ENCODE measurements at regions not wholly inside any gene's neighbourhood (a gene's known extent, or its start where the extent isn't known, plus 50 kb on each side); places are given as distances from the start of the nearest gene placed in this dataset.
"Not testable (repeated sequence)": the region's sequence is repeated elsewhere in the genome, so short reads cannot be mapped to it uniquely, and the experiment has no call there.

DNA sequence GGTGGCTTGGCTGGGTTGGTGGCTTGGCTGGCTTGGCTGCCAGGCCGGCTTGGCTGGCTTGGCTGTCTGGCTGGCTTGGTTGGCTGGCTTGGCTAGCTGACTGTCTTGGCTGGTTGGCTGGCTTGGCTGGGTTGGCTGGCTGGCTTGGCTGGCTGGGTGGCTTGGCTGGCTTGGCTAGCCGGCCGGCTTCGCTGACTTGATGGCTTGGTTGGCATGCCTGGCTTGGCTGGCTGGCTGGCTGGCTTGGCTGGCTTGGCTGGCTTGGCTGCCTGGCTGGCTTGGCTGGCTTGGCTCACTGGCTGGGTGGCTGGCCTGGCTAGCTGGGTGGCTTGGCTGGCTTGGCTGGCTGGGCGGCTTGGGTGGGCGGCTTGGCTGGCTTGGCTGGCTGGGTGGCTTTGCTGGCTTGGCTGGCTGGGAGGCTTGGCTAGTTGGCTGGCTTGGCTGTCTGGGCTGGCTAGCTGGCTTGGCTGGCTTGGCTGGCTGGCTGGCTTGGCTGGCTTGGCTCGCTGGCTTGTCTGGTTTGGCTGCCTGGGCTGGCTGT, 2836.1 kb downstream of the RPIA start:
- H3K9me3 ChIP-seq; H3K27ac ChIP-seq (replicated peaks in 1 of 4); intact Hi-C loops (cut with DNase I); H3K36me3 ChIP-seq; H3K27me3 ChIP-seq; H3K4me1 ChIP-seq; H3K4me3 ChIP-seq: not testable (repeated sequence)
- WGBS: 89% methylated on average over 4 of the region's 7 CpGs
- DNase-seq (ENCODE audit: extremely low spot score): peak; percentile 90

DNA sequence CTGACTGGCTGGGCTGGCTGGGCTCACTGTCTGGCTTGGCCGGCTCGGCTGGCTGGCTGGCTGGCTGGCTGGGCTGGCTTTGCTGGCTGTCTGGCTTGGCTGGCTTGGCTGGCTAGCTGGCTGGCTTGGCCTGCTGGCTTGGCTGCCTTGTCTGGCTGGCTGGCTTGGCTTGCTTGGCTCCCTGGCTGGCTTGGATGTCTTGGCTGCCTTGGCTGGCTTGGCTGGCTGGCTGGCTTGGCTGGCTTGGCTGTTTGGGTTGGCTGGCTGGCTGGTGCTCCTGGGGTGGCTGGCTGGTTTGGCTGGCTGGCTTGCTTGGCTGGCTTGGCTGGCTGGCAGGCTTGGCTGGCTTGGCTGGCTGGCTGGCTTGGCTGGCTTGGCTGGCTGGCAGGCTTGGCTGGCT, 2836.9 kb downstream of the RPIA start:
- H3K4me3 ChIP-seq; intact Hi-C loops (cut with DNase I); H3K27ac ChIP-seq (replicated peaks in 1 of 4); H3K36me3 ChIP-seq; H3K27me3 ChIP-seq; H3K4me1 ChIP-seq; H3K9me3 ChIP-seq: not testable (repeated sequence)
- DNase-seq (ENCODE audit: extremely low spot score): peak; percentile 90
- WGBS: 100% methylated on average over 2 of the region's 2 CpGs

DNA sequence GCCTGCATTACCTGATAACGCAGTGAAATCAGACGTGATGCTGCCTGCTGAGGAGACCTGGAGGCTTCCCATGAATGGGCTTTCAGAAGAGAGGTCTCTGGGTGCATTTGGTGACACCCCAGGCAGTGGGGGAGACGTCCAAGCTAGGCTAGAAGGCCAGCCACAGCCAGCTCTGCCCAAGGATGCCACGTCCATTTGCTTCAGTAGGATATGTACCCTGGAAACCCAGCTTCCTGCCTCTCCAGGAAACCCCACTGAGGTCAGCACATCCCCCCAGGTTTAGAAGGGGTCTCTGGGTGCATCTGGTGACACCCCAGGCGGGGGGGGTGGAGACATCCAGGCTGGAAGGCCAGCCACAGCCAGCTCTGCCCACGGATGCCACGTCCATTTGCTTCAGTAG, 2844.6 kb downstream of the RPIA start:
- H3K9me3 ChIP-seq; H3K27me3 ChIP-seq; H3K4me1 ChIP-seq; H3K4me3 ChIP-seq; H3K36me3 ChIP-seq; intact Hi-C loops (cut with DNase I); DNase-seq (ENCODE audit: extremely low spot score); H3K27ac ChIP-seq (replicated peaks in 1 of 4): not testable (repeated sequence)
- WGBS: no CpG with 5 or more reads among the region's 7 CpGs

DNA sequence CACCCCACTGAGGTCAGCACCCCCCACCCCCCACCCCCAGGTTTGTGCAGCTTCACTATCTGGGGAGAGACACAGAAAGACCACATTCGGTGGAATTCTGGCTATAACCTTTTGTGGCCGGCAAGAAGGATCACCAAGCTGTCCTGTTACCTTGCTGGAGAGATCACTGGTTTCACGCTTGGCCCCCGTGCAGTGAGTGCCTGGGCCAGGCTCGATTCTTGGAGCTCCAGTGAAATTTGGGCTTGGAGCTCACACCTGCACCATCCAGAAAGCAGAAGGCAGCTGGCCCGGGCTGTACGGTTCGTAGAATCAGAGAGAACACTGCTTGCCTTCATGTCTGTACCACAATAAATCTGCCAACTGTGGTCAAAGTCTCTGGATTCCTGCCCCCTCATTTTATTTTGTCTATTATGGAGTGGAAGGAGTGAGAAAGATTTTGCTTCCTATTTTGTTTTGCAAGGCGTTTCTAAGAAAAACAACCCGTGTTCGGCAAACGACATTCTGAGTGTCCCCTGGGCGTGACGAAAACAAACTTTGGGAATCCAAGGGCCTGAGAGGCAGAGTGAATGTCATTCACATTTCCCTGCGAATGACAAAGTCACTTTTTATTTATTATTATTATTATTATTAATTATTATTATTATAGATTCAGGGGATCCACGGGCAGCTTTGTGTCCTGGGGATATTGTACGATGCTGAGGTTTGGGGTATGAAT, 2845.2 kb downstream of the RPIA start:
- H3K4me1 ChIP-seq; H3K9me3 ChIP-seq; intact Hi-C loops (cut with DNase I); H3K36me3 ChIP-seq; H3K4me3 ChIP-seq; DNase-seq (ENCODE audit: extremely low spot score); H3K27me3 ChIP-seq; H3K27ac ChIP-seq (replicated peaks in 1 of 4): not testable (repeated sequence)
- WGBS: 76% methylated on average over 7 of the region's 17 CpGs

DNA sequence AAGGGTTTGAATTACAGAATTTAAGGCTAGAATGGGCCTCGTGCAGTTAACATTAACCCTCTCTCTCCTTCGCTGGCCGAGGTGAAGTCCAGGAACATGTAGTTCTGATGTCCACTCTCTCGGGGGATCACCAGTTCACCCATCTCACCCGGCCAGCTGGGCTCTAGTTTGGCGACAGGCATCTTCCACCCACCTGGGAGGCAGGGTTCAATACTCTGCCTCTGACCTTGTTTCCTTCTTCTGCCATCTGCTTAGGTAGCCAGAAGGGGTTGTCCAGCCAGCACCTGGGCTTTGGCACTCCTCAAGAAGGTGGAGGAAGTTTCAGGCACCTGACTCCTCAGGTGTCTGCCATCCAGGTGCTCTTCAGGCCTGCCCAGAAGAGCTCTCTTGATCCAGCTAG, 2857.8 kb downstream of the RPIA start:
- DNase-seq (ENCODE audit: extremely low spot score): peak; percentile 12
- H3K4me3 ChIP-seq; H3K4me1 ChIP-seq; H3K36me3 ChIP-seq; intact Hi-C loops (cut with DNase I); H3K27ac ChIP-seq (replicated peaks in 1 of 4); H3K27me3 ChIP-seq; H3K9me3 ChIP-seq: not testable (repeated sequence)
- 79% methylated on average over 6 of the region's 6 CpGs for WGBS

DNA sequence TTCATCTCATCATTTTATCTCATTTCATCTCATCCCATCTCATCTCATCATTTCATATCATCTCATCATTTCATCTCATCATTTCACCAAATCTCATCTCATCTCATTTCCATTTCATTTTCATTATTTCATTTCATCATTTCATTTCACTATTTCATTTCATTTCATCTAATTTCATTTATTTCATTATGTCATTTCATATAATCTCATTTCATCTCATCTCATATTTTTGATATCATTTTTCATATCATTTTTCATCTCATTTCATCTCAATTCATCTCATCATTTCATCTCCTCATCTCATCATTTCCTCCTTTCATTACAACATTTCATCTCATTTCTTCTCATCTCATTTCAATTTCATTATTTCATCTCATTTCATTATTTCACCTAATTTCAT, 2866.8 kb downstream of the RPIA start:
- DNase-seq (ENCODE audit: extremely low spot score); H3K9me3 ChIP-seq; H3K4me3 ChIP-seq; H3K27ac ChIP-seq (replicated peaks in 1 of 4); H3K27me3 ChIP-seq; H3K4me1 ChIP-seq; intact Hi-C loops (cut with DNase I); H3K36me3 ChIP-seq: not testable (repeated sequence)

DNA sequence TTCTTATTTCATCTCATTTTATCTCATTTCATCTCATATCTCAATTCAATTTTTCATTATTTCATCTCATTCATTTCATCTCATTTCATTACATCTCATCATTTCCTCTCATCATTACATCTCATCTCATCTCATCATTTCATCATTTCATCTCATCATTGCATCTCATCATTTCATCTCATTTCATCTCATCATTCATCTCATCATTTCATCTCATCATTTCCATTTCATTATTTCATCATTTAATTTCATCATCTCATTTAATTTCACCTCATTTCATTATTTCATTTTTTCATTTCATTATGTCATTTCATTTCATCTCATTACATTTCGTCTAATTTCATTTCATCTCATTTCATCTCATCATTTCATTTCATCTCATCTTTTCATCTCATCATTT, 2867.8 kb downstream of the RPIA start:
- H3K4me1 ChIP-seq; H3K4me3 ChIP-seq; H3K9me3 ChIP-seq; H3K36me3 ChIP-seq; intact Hi-C loops (cut with DNase I); DNase-seq (ENCODE audit: extremely low spot score); H3K27ac ChIP-seq (replicated peaks in 1 of 4); H3K27me3 ChIP-seq: not testable (repeated sequence)
- 70% methylated on average over 1 of the region's 1 CpG for WGBS

DNA sequence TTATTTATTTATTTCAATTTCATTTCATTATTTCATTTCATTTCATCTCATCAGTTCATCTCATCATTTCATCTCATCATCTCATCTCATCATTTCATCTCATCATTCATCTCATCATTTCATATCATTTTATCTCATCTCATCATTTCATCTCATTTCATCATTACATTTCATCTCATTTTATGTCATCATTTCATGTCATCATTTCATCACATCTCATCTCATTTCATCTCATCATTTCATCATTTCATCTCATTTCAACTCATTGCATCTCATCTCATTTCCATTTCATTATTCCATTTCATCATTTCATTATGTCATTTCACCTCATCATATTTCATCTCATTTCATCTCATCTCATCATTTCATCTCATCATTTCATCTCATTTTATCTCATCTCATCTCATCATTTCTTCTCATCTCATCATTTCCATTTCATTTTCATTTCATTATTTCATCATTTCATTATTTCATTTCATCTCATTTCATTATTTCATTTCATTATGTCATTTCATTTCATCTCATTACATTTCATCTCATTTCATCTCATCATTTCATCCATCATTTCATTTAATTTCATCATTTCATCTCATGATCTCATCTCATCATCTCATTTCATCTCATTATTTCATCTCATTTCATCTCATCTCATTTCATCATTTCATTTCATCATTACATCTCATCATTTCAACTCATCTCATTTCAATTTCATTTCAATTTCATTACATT, 2868.6 kb downstream of the RPIA start:
- H3K4me3 ChIP-seq; H3K27me3 ChIP-seq; H3K4me1 ChIP-seq; H3K27ac ChIP-seq (replicated peaks in 1 of 4); H3K36me3 ChIP-seq; intact Hi-C loops (cut with DNase I); DNase-seq (ENCODE audit: extremely low spot score); H3K9me3 ChIP-seq: not testable (repeated sequence)

DNA sequence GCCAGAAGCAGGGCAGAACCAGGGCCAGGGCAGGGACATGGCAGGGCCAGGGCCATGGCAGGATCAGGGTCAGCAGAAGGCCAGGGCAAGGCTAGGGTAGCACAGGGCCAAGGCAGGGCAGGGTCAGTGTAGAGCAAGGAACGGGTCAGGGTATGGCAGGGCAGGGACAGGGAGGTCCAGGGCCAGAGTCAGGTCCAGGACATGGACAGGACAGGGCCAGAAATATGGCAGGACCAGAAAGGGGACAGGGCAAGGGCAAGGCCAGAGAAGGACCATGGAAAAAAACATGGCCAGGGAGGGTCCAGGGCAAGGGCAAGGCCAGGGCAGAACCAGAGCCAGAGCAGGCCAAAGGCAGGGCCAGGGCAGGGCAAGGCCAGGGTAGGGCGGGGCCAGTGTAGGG, 2870.7 kb downstream of the RPIA start:
- DNase-seq (ENCODE audit: extremely low spot score); H3K4me1 ChIP-seq; H3K27me3 ChIP-seq; H3K27ac ChIP-seq (replicated peaks in 1 of 4); H3K36me3 ChIP-seq; H3K4me3 ChIP-seq; H3K9me3 ChIP-seq; intact Hi-C loops (cut with DNase I): not testable (repeated sequence)
- WGBS: 83% methylated on average over 1 of the region's 2 CpGs

DNA sequence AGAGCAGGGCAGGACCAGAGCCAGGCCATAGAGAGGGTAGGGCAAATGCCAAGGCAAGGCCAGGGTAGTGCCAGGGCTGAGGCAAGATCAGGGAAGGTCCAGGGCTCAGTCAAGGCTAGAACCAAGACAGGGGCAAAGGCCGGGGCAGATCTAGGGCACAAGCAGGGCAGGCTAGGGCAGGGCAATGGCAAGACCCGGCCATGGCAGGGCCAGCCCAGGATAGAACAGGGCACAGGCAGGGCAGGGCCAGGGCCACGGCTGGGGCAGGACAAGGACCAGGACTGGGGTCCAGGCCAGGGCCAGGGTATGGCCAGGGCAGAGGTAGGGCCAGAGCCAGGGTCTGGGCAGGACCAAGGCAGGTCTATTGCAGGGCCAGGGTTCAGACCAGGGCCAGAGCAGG, 2873.2 kb downstream of the RPIA start:
- 96% methylated on average over 3 of the region's 3 CpGs for WGBS
- not testable (repeated sequence) for H3K9me3 ChIP-seq

DNA sequence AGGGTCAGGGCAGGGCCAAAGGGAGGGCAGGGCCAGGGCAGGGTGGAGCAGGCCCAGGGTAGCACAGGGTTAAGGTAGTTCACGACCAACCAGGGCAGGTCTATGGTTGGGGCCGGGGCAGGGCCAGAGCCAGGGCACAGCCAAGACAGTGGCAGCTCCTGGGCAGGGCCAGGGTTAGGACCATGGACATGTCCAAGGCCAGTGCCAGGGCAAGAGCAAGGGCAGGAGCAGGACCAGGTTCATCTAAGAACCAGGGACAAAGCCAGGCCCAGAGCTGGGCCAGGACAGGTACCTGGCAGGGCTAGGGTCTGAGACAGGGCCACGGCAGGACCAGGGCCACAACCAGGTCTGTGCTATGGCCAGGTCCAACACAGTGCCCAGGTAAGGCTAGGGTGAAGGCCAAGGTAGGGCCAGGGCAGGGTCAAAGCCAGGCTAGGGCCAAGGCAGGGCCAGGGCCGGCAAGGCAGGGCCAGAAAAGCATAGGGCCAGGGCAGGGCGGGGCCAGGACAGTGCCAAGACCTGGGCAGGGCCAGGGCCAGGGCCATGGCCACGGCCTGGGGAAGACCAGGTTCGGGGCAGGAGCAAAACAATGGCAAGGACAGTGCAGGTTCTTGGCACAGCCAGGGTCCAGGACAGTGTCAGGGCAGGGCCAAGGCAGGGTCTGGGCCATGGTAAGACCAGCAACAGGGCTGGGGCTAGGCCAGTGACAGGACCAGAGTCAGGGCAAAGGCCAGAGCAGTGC, 2874.4 kb downstream of the RPIA start:
- H3K27me3 ChIP-seq: peaks cover 0 to 10% (median 0%) of the 10 kb centered on the region in 4 donors
- H3K4me1 ChIP-seq; DNase-seq (ENCODE audit: extremely low spot score); H3K27ac ChIP-seq (replicated peaks in 1 of 4); H3K9me3 ChIP-seq; intact Hi-C loops (cut with DNase I); H3K36me3 ChIP-seq; H3K4me3 ChIP-seq: not testable (repeated sequence)
- 84% methylated on average over 4 of the region's 7 CpGs for WGBS

More for the DNA sequence above, 2873.2 kb downstream of the RPIA start:
- H3K36me3 ChIP-seq; H3K4me3 ChIP-seq; H3K27ac ChIP-seq (replicated peaks in 1 of 4); DNase-seq (ENCODE audit: extremely low spot score); intact Hi-C loops (cut with DNase I); H3K4me1 ChIP-seq: not testable (repeated sequence)
- H3K27me3 ChIP-seq: peaks cover 0 to 10% (median 0%) of the 10 kb centered on the region in 4 donors

DNA sequence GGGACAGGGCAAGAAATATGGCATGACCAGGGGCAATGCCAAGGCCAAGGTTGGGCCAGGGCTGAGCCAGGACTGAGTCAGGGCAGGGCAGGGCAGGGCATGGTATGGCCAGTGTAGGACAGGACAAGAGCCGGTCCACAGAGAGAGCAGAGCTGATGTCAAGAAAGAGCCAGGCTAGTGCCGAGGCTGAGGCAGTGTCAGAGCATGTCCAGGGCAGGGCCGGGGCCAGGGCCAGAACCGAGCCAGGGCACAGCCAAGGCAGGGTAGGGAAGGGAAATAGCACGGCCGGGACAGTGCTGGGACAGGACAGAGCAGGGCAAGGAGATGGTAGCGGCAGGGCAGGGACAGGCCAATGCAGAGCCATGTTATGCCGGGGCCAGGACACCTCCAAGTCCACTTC, 2875.1 kb downstream of the RPIA start:
- 79% methylated on average over 6 of the region's 8 CpGs for WGBS
- DNase-seq (ENCODE audit: extremely low spot score); H3K36me3 ChIP-seq; H3K4me3 ChIP-seq; intact Hi-C loops (cut with DNase I); H3K4me1 ChIP-seq; H3K9me3 ChIP-seq; H3K27ac ChIP-seq (replicated peaks in 1 of 4): not testable (repeated sequence)
- peaks cover 0 to 10% (median 0%) of the 10 kb centered on the region in 4 donors for H3K27me3 ChIP-seq

Data from esophagus muscularis mucosa (tissue), 4 donors.